Skin epidermis (tissue), 12 donors: ENCODE measurements at regions not wholly inside any gene's neighbourhood (a gene's known extent, or its start where the extent isn't known, plus 50 kb on each side); places are given as distances from the start of the nearest gene placed in this dataset.
"Not testable (repeated sequence)": the region's sequence is repeated elsewhere in the genome, so short reads cannot be mapped to it uniquely, and the experiment has no call there.

ENCODE experiments used
- H3K27ac ChIP-seq, 21 experiments: fragments of 200-600 bp; sonication (generic) in 11 of 21; one replicate each; pipeline ENCODE4 v1.5.0; 2020; ENCODE audit warnings: mild to moderate bottlenecking in 3 of 21, inconsistent platforms in 2 of 21, moderate library complexity in 2 of 21
- H3K4me3 ChIP-seq, 7 experiments: fragments of 200-600 bp; sonication (generic) in 2 of 7; one replicate each; pipeline ENCODE4 v1.5.0; 2020; ENCODE audit warnings: inconsistent platforms in 2 of 7, mild to moderate bottlenecking in 2 of 7, moderate library complexity in 1 of 7

GRCh38 chr10:63972949-63973827 is 452.0 kb downstream of the REEP3 start:
- Histone ChIP-seq H3K4me3 (no peak overlapping the region), H3K27ac (no peak overlapping the region)

GRCh38 chr10:63976538-63976937 is 455.3 kb downstream of the REEP3 start:
- Histone ChIP-seq H3K27ac (no peak overlapping the region), H3K4me3 (no peak overlapping the region)

- Histone ChIP-seq H3K27ac (no peak overlapping the region), H3K4me3 (no peak overlapping the region)
Observed at GRCh38 chr10:63977329-63977923, 456.2 kb downstream of the REEP3 start.

GRCh38 chr10:63980870-63981269 is 459.7 kb downstream of the REEP3 start:
- H3K4me3 ChIP-seq, H3K27ac ChIP-seq: not testable (repeated sequence)

- not testable (repeated sequence) for H3K4me3 ChIP-seq, H3K27ac ChIP-seq
Observed at GRCh38 chr10:63984061-63984460, 462.9 kb downstream of the REEP3 start.

GRCh38 chr10:63986536-63986935 is 465.3 kb downstream of the REEP3 start:
- Histone ChIP-seq H3K4me3 (no peak overlapping the region), H3K27ac (no peak overlapping the region)

- no peak overlapping the region for H3K27ac ChIP-seq
- no peak overlapping the region for H3K4me3 ChIP-seq
Observed at GRCh38 chr10:63987212-63987611, 466.0 kb downstream of the REEP3 start.

- Histone ChIP-seq H3K4me3 (no peak overlapping the region), H3K27ac (no peak overlapping the region)
Observed at GRCh38 chr10:63994371-63994770, 473.2 kb downstream of the REEP3 start.

- Histone ChIP-seq H3K4me3 (no peak overlapping the region), H3K27ac (no peak overlapping the region)
Observed at GRCh38 chr10:64007157-64007556, 486.0 kb downstream of the REEP3 start.

- Histone ChIP-seq H3K4me3 (no peak overlapping the region), H3K27ac (no peak overlapping the region)
Observed at GRCh38 chr10:64010711-64011110, 489.5 kb downstream of the REEP3 start.

- Histone ChIP-seq H3K4me3 (no peak overlapping the region), H3K27ac (no peak overlapping the region)
Observed at GRCh38 chr10:64011912-64012714, 490.9 kb downstream of the REEP3 start.

- Histone ChIP-seq H3K4me3 (no peak overlapping the region), H3K27ac (no peak overlapping the region)
Observed at GRCh38 chr10:64014281-64014680, 493.1 kb downstream of the REEP3 start.

- Histone ChIP-seq H3K27ac (no peak overlapping the region), H3K4me3 (no peak overlapping the region)
Observed at GRCh38 chr10:64023926-64024470, 502.8 kb downstream of the REEP3 start.

- no peak overlapping the region for H3K4me3 ChIP-seq
- H3K27ac ChIP-seq = peak overlapping the region in 1 of 21 experiments; percentile 23
Observed at GRCh38 chr10:64033711-64034110, 512.5 kb downstream of the REEP3 start.

GRCh38 chr10:64036321-64036930 is 515.2 kb downstream of the REEP3 start:
- no peak overlapping the region for H3K4me3 ChIP-seq

GRCh38 chr10:64037071-64037661 is 516.0 kb downstream of the REEP3 start:
- no peak overlapping the region for H3K4me3 ChIP-seq

More at GRCh38 chr10:64036321-64036930, 515.2 kb downstream of the REEP3 start:
- H3K27ac ChIP-seq = peak overlapping the region in 1 of 21 experiments; percentile 0

GRCh38 chr10:64038107-64038506 is 516.9 kb downstream of the REEP3 start:
- Histone ChIP-seq H3K4me3 (no peak overlapping the region), H3K27ac (no peak overlapping the region)

More at GRCh38 chr10:64037071-64037661, 516.0 kb downstream of the REEP3 start:
- H3K27ac ChIP-seq = peak overlapping the region in 2 of 21 experiments; percentile 0 to 13

GRCh38 chr10:64039198-64039597 is 518.0 kb downstream of the REEP3 start:
- H3K4me3 ChIP-seq = no peak overlapping the region
- H3K27ac ChIP-seq = no peak overlapping the region

GRCh38 chr10:64040781-64041180 is 519.6 kb downstream of the REEP3 start:
- Histone ChIP-seq H3K4me3 (no peak overlapping the region), H3K27ac (no peak overlapping the region)
